GM04504 (cell line): ENCODE measurements at regions not wholly inside any gene's neighbourhood (a gene's known extent, or its start where the extent isn't known, plus 50 kb on each side); places are given as distances from the start of the nearest gene placed in this dataset.
"Not testable (repeated sequence)": the region's sequence is repeated elsewhere in the genome, so short reads cannot be mapped to it uniquely, and the experiment has no call there.

Experiments
- DNase-seq: peaks from one replicate; pipeline ENCODE4 v3.0.0-alpha.2; 2012; ENCODE audit warnings: low read depth

- DNase-seq, result no peak
These were observed 109.8 kb downstream of the GOSR1 start for GRCh38 chr17:30586818-30587595.

- DNase-seq, result no peak
These were observed 107.6 kb downstream of the GOSR1 start for GRCh38 chr17:30584810-30585209.

GRCh38 chr17:30580916-30581315, 103.7 kb downstream of the GOSR1 start:
- no peak for DNase-seq

- DNase-seq, result no peak
These were observed 102.6 kb downstream of the GOSR1 start for GRCh38 chr17:30579610-30580315.

- not testable (repeated sequence) for DNase-seq
These were observed 101.0 kb downstream of the GOSR1 start for GRCh38 chr17:30578015-30578717.
